ENCODE measurements at regions not wholly inside any gene's neighbourhood (a gene's known extent, or its start where the extent isn't known, plus 50 kb on each side); places are given as distances from the start of the nearest gene placed in this dataset.

- TF ChIP-seq, protein P1, sequence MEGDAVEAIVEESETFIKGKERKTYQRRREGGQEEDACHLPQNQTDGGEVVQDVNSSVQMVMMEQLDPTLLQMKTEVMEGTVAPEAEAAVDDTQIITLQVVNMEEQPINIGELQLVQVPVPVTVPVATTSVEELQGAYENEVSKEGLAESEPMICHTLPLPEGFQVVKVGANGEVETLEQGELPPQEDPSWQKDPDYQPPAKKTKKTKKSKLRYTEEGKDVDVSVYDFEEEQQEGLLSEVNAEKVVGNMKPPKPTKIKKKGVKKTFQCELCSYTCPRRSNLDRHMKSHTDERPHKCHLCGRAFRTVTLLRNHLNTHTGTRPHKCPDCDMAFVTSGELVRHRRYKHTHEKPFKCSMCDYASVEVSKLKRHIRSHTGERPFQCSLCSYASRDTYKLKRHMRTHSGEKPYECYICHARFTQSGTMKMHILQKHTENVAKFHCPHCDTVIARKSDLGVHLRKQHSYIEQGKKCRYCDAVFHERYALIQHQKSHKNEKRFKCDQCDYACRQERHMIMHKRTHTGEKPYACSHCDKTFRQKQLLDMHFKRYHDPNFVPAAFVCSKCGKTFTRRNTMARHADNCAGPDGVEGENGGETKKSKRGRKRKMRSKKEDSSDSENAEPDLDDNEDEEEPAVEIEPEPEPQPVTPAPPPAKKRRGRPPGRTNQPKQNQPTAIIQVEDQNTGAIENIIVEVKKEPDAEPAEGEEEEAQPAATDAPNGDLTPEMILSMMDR (IDR thresholded peaks at IDR 0.05): no peak
- no peak for TF ChIP-seq POLR2A (IDR thresholded peaks at IDR 0.05)
- no peak for TF ChIP-seq EP300 (IDR thresholded peaks at IDR 0.05)
Measured at GRCh38 chr15:91759560-91759959, 93.9 kb upstream of the SLCO3A1 start.

Measured in gastroesophageal sphincter (tissue), 3 donors.